Coronary artery (tissue), 2 donors: ENCODE measurements at regions not wholly inside any gene's neighbourhood (a gene's known extent, or its start where the extent isn't known, plus 50 kb on each side); places are given as distances from the start of the nearest gene placed in this dataset.

Experiments used
- DNase-seq: peaks from one replicate; pipeline ENCODE4 v3.0.0-alpha.2; 2017; ENCODE audit warnings: low spot score
- H3K27ac ChIP-seq, 2 donors: fragments of 200-600 bp; sonication (generic); one replicate each; pipeline ENCODE4 v1.5.1; 2016 to 2019
- H3K4me3 ChIP-seq: fragments of 200-600 bp; sonication (generic); 2 replicates; pipeline ENCODE4 v1.5.1; 2016; ENCODE audit warnings: mild to moderate bottlenecking, moderate library complexity
- TF ChIP-seq, protein P1 (sequence below): fragments of 200-600 bp; sonication (generic); IDR thresholded peaks from one replicate; pipeline ENCODE4 v1.5.1; 2019; ENCODE audit warnings: antibody characterized with exemption

DNA sequence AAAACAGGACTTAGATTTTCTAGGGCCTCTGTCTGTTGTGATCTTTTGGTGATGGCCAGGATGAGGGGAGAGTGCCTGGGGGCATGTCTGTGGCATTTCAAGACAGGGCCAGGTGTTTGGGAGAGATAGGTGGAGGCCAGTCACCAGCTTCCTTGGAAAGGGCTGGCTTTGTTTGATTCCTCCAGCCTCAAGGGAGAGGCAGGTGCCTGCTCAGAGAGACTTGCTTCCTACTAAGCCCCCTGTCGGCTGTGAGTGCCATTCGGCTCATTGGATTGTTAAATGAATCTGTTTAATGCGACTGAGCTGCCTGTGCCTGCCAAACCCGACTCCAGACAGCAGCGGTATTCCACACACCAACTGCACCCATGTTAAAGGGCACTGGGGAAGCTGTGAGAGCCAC, 304.1 kb upstream of the COBL start:
- no peak for DNase-seq

DNA sequence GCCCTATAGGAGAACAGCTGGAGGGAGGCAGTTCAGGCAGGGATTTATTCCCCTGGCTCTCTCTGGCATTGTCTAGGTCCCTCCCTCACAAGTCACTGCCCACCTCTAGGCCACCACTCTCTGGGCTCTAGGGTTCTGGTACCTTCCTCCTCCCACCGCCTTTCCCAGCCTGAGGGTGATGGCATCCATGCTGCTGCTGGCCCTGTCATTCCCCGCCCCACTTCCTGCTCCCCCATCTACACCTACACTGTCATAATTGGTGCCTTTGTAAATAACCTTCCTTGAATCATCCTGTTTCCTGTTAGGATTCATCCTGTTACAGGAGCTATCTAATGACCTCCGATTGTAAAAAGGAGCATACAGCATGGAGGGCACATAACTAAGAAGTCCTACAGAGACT, 303.3 kb upstream of the COBL start:
- no peak for DNase-seq
- TF ChIP-seq, protein P1, sequence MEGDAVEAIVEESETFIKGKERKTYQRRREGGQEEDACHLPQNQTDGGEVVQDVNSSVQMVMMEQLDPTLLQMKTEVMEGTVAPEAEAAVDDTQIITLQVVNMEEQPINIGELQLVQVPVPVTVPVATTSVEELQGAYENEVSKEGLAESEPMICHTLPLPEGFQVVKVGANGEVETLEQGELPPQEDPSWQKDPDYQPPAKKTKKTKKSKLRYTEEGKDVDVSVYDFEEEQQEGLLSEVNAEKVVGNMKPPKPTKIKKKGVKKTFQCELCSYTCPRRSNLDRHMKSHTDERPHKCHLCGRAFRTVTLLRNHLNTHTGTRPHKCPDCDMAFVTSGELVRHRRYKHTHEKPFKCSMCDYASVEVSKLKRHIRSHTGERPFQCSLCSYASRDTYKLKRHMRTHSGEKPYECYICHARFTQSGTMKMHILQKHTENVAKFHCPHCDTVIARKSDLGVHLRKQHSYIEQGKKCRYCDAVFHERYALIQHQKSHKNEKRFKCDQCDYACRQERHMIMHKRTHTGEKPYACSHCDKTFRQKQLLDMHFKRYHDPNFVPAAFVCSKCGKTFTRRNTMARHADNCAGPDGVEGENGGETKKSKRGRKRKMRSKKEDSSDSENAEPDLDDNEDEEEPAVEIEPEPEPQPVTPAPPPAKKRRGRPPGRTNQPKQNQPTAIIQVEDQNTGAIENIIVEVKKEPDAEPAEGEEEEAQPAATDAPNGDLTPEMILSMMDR: no peak
- Histone ChIP-seq H3K27ac (no peak overlapping the region), H3K4me3 (no peak overlapping the region)

More for the DNA sequence above, 304.1 kb upstream of the COBL start:
- no peak overlapping the region for H3K27ac ChIP-seq
- TF ChIP-seq, protein P1: no peak
- no peak overlapping the region for H3K4me3 ChIP-seq

DNA sequence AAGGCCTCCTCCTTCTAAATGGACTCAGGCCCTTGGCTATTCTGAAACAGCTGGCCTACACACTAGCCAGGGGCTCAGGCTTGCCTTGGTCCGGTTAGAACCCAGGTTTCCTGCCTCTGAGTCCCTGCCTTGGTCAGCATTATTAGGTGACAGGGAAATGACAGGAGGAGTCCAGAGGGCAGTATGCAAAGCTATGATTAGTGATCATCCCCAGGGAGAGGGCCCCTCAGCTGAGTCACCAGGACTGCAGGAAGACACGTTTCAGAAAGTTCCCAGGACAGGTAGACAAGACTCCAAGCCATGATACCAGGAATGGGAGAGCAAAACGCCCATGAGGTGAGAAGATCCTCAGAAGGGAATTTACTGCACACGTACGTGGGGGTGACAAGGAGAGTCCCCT, 301.1 kb upstream of the COBL start:
- Histone ChIP-seq H3K27ac (no peak overlapping the region), H3K4me3 (no peak overlapping the region)
- no peak for DNase-seq
- TF ChIP-seq, protein P1: no peak

DNA sequence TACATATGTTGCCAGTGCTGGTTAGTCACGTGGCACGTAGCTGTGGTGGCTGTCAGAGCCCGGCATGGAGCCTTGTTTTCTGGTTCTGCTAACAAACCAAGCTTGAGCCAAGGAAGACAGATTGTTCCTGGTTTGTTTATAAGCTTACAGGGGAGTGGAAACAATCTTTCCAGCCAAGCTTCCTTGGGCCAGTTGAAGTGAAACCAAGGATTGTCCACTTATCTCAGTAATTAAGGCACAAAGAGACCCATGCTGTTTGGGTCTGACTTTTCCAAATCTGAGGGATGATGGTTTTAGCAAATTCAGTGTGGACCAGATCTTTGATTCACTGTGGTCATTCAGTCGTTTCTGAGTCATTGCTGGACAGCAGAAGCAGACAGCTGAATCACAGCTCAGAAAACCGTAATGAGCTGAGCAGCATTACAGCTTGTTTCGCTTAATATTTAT, 297.3 kb upstream of the COBL start:
- Histone ChIP-seq H3K4me3 (no peak overlapping the region), H3K27ac (peak overlapping the region in 1 of 2 donors; percentile 21)
- DNase-seq: no peak
- TF ChIP-seq, protein P1: no peak

DNA sequence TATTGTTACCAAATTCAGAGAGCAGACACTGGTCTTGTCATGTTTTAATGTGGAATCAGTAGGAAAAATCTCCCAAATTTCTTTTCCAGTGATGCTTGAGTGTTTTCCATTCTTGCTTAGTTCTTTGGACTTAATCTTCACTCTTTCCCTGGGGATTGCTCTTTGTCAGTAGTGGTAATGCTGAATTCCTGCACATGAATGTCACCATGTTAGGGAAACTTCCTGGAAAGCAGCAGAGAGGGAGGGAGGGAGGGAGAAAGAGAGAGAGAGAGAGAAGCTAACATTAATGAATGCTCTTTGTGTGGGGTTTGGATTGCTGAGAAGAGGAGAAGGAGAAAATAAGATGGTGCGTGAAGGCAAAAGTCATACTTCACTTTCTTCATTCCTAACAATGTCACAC, 295.3 kb upstream of the COBL start:
- no peak for DNase-seq
- TF ChIP-seq, protein P1: no peak
- Histone ChIP-seq H3K27ac (no peak overlapping the region), H3K4me3 (no peak overlapping the region)

DNA sequence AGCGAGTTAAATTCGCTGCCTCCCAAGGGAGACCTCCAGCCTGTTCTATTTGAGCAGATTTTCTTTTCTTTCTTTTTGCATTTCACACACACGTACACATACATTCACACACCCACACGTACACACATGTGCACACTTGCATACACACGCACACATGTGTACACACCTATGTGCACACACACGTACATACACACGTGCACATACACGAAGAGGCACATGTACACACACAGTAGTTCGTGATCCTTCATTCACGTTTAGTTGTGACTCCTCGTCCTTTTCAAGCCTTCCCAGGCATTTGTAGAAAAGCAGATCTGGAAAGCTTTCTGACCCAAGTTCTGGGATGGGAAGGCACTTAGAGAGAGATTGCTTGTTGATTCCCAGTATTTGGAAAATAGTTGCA, 290.8 kb upstream of the COBL start:
- TF ChIP-seq, protein P1: no peak
- DNase-seq: no peak
- Histone ChIP-seq H3K4me3 (no peak overlapping the region), H3K27ac (no peak overlapping the region)

DNA sequence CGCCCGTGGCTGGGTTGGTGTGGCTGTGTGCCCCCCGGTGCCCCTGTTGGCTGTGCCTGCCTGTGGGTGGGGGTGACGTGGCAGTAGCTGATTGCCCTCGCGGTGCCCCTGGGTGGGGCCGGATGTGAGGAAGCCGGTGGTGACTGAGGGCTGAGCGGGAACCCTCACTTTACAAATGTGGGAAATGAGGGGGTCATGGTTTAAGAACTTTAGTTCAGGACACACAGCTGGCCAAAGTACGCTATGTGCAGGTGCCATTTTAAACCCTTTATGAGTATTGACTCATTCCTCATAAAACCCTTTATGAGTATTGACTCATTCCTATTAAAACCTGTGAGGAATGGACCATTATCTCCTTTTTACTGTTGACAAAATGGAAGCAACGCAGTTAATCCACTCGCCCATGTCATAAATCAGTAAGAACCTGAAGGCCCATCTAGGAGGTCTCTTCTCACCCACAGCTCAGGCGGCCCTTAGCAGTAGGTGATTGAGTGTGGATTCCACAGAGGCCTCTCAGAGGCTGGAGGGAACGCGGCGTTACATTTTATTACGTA, 290.1 kb upstream of the COBL start:
- no peak for DNase-seq
- H3K4me3 ChIP-seq: no peak overlapping the region
- H3K27ac ChIP-seq: no peak overlapping the region
- TF ChIP-seq, protein P1: no peak
